ENCODE measurements at regions not wholly inside any gene's neighbourhood (a gene's known extent, or its start where the extent isn't known, plus 50 kb on each side); places are given as distances from the start of the nearest gene placed in this dataset.

DNA sequence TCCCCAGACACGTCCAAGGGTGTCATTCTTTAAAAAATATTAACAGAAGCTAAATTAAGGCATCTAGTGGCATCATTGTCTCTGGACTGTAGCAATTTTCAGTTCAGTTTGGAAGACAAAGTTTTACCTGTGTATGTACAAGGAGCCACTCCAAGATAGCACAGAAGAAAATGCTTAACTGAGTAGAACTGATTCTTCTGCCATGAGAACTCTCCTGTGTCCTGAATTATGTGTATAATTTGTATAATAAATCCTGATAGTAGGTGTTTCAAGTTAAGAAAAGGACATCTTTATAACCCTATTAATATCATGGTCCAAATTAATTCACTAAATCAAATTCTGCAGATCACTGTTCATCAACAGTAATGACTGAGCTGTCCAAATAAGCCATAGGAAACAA lies 1104.0 kb downstream of the XPNPEP1 start:
- no peaks in the 10 kb centered on the region for H3K36me3 ChIP-seq (ENCODE audit: insufficient read depth, low read length)
- H3K4me1 ChIP-seq (ENCODE audit: insufficient read depth, low read length, poor library complexity, severe bottlenecking): no peaks in the 10 kb centered on the region
- H4K20me1 ChIP-seq (ENCODE audit: insufficient read depth, low read length, poor library complexity, severe bottlenecking): no peaks in the 10 kb centered on the region
- no peaks in the 10 kb centered on the region for H3K27me3 ChIP-seq (ENCODE audit: insufficient read depth, low read length, poor library complexity, severe bottlenecking)
- no peaks in the 10 kb centered on the region for H3K79me2 ChIP-seq (ENCODE audit: insufficient read depth, low read length)
- H3K4me2 ChIP-seq (ENCODE audit: low read depth, low read length, poor library complexity, severe bottlenecking): no peak overlapping the region
- H3K9me2 ChIP-seq (replicated peaks; ENCODE audit: low read depth, low read length): no peaks in the 10 kb centered on the region
- no peak overlapping the region for H3K9ac ChIP-seq (ENCODE audit: low read depth, low read length, poor library complexity, severe bottlenecking)
- no peak overlapping the region for H2AFZ ChIP-seq (ENCODE audit: low read length)
- TF ChIP-seq, protein P1, sequence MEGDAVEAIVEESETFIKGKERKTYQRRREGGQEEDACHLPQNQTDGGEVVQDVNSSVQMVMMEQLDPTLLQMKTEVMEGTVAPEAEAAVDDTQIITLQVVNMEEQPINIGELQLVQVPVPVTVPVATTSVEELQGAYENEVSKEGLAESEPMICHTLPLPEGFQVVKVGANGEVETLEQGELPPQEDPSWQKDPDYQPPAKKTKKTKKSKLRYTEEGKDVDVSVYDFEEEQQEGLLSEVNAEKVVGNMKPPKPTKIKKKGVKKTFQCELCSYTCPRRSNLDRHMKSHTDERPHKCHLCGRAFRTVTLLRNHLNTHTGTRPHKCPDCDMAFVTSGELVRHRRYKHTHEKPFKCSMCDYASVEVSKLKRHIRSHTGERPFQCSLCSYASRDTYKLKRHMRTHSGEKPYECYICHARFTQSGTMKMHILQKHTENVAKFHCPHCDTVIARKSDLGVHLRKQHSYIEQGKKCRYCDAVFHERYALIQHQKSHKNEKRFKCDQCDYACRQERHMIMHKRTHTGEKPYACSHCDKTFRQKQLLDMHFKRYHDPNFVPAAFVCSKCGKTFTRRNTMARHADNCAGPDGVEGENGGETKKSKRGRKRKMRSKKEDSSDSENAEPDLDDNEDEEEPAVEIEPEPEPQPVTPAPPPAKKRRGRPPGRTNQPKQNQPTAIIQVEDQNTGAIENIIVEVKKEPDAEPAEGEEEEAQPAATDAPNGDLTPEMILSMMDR (conservative IDR thresholded peaks at IDR 0.05; ENCODE audit: low read length): no peak
- TF ChIP-seq EZH2phosphoT487 (IDR thresholded peaks at IDR 0.05; ENCODE audit: borderline replicate concordance): no peak
- no peak overlapping the region for H3K4me3 ChIP-seq (ENCODE audit: low read length, poor library complexity, severe bottlenecking)
- H3F3A ChIP-seq (ENCODE audit: low read depth): no peaks in the 10 kb centered on the region
- no peaks in the 10 kb centered on the region for H3K9me3 ChIP-seq (ENCODE audit: insufficient read depth, low read depth, low read length)

DNA sequence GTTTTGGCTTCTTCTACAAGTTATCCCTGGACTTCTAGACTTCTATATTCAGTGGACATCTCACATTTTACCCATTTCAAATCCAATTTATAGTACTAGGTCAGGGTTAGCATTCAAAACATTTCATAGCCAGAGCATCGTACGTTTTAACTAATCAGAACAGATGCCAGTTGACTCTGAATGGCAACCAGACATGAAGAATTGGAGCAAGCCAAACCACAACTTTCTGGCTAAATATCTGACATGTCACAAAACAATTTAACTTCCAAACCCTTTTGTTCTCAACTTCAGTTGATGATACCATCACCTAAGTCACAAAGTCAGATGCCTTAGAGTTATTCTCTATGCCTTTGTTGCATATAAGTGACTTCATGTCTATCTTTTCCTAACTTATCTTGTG lies 1105.7 kb downstream of the XPNPEP1 start:
- no peaks in the 10 kb centered on the region for H3F3A ChIP-seq (ENCODE audit: low read depth)
- no peak overlapping the region for H2AFZ ChIP-seq (ENCODE audit: low read length)
- no peak overlapping the region for H3K4me3 ChIP-seq (ENCODE audit: low read length, poor library complexity, severe bottlenecking)
- H3K9me2 ChIP-seq (replicated peaks; ENCODE audit: low read depth, low read length): no peaks in the 10 kb centered on the region
- no peaks in the 10 kb centered on the region for H3K36me3 ChIP-seq (ENCODE audit: insufficient read depth, low read length)
- TF ChIP-seq, protein P1 (conservative IDR thresholded peaks at IDR 0.05; ENCODE audit: low read length): no peak
- no peak for TF ChIP-seq EZH2phosphoT487 (IDR thresholded peaks at IDR 0.05; ENCODE audit: borderline replicate concordance)
- no peaks in the 10 kb centered on the region for H3K9me3 ChIP-seq (ENCODE audit: insufficient read depth, low read depth, low read length)
- H3K27me3 ChIP-seq (ENCODE audit: insufficient read depth, low read length, poor library complexity, severe bottlenecking): no peaks in the 10 kb centered on the region
- H3K4me2 ChIP-seq (ENCODE audit: low read depth, low read length, poor library complexity, severe bottlenecking): no peak overlapping the region
- H3K79me2 ChIP-seq (ENCODE audit: insufficient read depth, low read length): no peaks in the 10 kb centered on the region
- H4K20me1 ChIP-seq (ENCODE audit: insufficient read depth, low read length, poor library complexity, severe bottlenecking): no peaks in the 10 kb centered on the region
- no peak overlapping the region for H3K9ac ChIP-seq (ENCODE audit: low read depth, low read length, poor library complexity, severe bottlenecking)
- H3K4me1 ChIP-seq (ENCODE audit: insufficient read depth, low read length, poor library complexity, severe bottlenecking): no peaks in the 10 kb centered on the region

DNA sequence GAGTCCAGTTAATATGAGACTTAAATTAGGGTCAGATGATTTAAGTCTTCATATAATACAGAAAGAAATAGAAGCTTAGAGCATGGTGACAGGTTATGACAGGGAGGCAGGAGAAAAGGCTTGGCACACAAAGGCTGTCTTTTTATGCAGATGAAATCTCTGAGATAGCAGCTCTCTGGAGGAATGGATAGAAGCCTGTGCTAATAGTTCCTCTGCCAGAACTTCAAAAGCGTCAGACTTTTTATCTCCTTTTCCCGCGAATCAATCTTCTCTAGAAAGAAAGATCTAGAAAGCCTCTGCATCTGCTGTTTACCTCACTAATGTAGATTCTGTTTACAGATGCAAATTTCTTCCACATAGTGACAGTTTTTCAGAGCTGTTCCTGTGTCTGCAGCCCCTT lies 1106.2 kb downstream of the XPNPEP1 start:
- no peak overlapping the region for H2AFZ ChIP-seq (ENCODE audit: low read length)
- H3K4me1 ChIP-seq (ENCODE audit: insufficient read depth, low read length, poor library complexity, severe bottlenecking): no peaks in the 10 kb centered on the region
- no peak overlapping the region for H3K4me2 ChIP-seq (ENCODE audit: low read depth, low read length, poor library complexity, severe bottlenecking)
- H3K9me3 ChIP-seq (ENCODE audit: insufficient read depth, low read depth, low read length): no peaks in the 10 kb centered on the region
- no peaks in the 10 kb centered on the region for H3F3A ChIP-seq (ENCODE audit: low read depth)
- no peak overlapping the region for H3K4me3 ChIP-seq (ENCODE audit: low read length, poor library complexity, severe bottlenecking)
- TF ChIP-seq EZH2phosphoT487 (IDR thresholded peaks at IDR 0.05; ENCODE audit: borderline replicate concordance): no peak
- TF ChIP-seq, protein P1 (conservative IDR thresholded peaks at IDR 0.05; ENCODE audit: low read length): no peak
- H4K20me1 ChIP-seq (ENCODE audit: insufficient read depth, low read length, poor library complexity, severe bottlenecking): no peaks in the 10 kb centered on the region
- H3K9me2 ChIP-seq (replicated peaks; ENCODE audit: low read depth, low read length): no peaks in the 10 kb centered on the region
- H3K36me3 ChIP-seq (ENCODE audit: insufficient read depth, low read length): no peaks in the 10 kb centered on the region
- H3K27me3 ChIP-seq (ENCODE audit: insufficient read depth, low read length, poor library complexity, severe bottlenecking): no peaks in the 10 kb centered on the region
- H3K9ac ChIP-seq (ENCODE audit: low read depth, low read length, poor library complexity, severe bottlenecking): no peak overlapping the region
- no peaks in the 10 kb centered on the region for H3K79me2 ChIP-seq (ENCODE audit: insufficient read depth, low read length)

Measured in Loucy (cell line).